ENCODE measurements at regions not wholly inside any gene's neighbourhood (a gene's known extent, or its start where the extent isn't known, plus 50 kb on each side); places are given as distances from the start of the nearest gene placed in this dataset.

DNA sequence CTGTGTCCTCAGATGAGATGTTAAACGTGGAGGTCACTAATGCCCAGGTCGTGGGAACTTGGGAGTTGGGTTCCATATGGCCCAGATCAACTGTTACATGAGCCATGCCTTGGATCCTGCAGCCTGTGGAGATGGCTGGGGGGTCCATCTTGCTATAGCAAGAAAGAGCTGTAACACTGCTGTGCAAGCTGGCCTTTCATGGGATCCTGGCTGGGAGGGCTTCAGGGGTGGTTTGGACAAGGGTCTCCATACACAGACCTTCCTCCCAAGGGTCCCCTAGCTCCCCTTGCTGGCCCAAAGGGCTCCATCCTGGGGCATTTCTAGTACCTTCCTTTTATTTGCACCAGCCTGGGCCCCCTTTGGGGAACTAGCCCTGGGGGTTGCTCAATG, 337.7 kb downstream of the DYSF start:
- POLR2A ChIA-PET = no interaction called here

DNA sequence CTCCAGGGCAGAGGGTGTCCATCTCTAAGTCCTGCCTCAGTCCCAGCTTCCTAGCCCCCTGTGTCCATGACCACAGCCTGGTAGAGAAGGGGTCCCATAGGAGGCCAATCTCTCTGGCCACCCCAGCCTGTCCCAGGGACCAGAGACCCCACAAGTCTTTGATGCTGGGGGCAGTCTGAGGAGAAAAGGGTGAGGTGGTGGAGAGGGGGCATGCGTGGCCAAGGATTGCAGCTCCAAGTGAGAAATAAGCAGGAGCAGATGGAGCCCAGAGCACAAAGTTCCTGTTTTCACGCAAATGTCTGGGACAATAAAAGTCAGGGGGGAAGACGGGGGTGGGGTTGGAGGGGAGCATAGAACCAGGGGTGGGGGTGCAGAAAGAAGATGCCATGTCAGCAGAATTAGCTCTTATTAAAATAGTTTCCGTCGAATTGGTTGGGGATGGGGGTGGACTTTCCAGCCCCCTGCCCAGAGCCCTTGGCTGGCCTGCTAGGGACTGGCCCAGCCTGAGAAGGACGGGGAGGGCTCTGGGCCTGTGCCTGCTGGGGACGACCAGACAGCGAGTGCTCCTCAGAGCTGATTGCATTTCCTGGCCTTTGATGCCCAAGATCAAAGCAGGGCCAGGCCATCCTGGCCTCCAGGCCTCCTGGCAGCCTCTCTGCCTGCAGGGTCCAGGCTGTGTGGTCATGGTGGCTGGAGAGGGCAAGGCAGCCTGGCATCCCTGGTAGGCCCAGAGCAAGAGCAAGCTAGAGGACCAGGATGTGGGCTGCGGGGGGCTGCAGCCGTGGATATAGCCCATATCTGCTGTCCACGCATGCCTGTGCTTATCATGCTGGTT, 337.1 kb downstream of the DYSF start:
- Histone ChIP-seq H3F3A (replicated peaks; ENCODE audit: insufficient read depth) (no peaks in the 10 kb centered on the region), H3K27ac (ENCODE audit: low read depth in 2 of 2, low read length in 1 of 2) (no peak overlapping the region), H3K9ac (no peak overlapping the region), H4K20me1 (ENCODE audit: insufficient read depth) (no peaks in the 10 kb centered on the region), H3K4me2 (no peak overlapping the region), H2AFZ (ENCODE audit: low read depth) (no peak overlapping the region), H3K9me2 (no peaks in the 10 kb centered on the region), H3K4me1 (ENCODE audit: control insufficient read depth in 1 of 2, insufficient read depth in 2 of 2, low read depth in 1 of 2, low read length in 1 of 2) (peaks cover 0 to 6% of the 10 kb centered on the region in 2 experiments; a peak in 1 of 4 replicates), H3K27me3 (ENCODE audit: insufficient read depth) (no peaks in the 10 kb centered on the region), H3K79me2 (ENCODE audit: insufficient read depth) (no peaks in the 10 kb centered on the region), H3K4me3 (ENCODE audit: low read depth in 2 of 2, low read length in 1 of 2) (no peak overlapping the region), H3K36me3 (replicated peaks in 1 of 2; ENCODE audit: control insufficient read depth in 1 of 2, insufficient read depth in 2 of 2, low read length in 1 of 2) (no peaks in the 10 kb centered on the region), H3K9me3 (no peaks in the 10 kb centered on the region)
- ChIA-PET CTCF (interaction anchor here (1.2 to 2.6 kb wide), 3 partner anchors 11 to 360 kb away, joined by 4 to 11 read pairs (median 4); no protein-coding TSS in a partner anchor), POLR2A (no interaction called here)
- TF ChIP-seq TCF12 (IDR thresholded peaks at IDR 0.05) (no peak), POLR2AphosphoS5 (IDR thresholded peaks at IDR 0.05; ENCODE audit: low read depth, low read length) (no peak), CHD2 (IDR thresholded peaks at IDR 0.05; ENCODE audit: low read length, partially characterized antibody) (no peak), TAF1 (IDR thresholded peaks at IDR 0.05; ENCODE audit: borderline replicate concordance, low read depth, low read length) (no peak), RAD21 (IDR thresholded peaks at IDR 0.05; ENCODE audit: low read length) (no peak), EZH2phosphoT487 (IDR thresholded peaks at IDR 0.05; ENCODE audit: borderline replicate concordance, low read depth) (no peak), FOXM1 (IDR thresholded peaks at IDR 0.05; ENCODE audit: low read depth) (no peak), TEAD4 (IDR thresholded peaks at IDR 0.05; ENCODE audit: borderline replicate concordance, insufficient read depth) (no peak), JUND (IDR thresholded peaks at IDR 0.05) (no peak), NRF1 (IDR thresholded peaks at IDR 0.05; ENCODE audit: low read depth, low read length) (no peak), RXRA (IDR thresholded peaks at IDR 0.05; ENCODE audit: borderline replicate concordance, low read depth) (no peak)
- TF ChIP-seq, protein P1, sequence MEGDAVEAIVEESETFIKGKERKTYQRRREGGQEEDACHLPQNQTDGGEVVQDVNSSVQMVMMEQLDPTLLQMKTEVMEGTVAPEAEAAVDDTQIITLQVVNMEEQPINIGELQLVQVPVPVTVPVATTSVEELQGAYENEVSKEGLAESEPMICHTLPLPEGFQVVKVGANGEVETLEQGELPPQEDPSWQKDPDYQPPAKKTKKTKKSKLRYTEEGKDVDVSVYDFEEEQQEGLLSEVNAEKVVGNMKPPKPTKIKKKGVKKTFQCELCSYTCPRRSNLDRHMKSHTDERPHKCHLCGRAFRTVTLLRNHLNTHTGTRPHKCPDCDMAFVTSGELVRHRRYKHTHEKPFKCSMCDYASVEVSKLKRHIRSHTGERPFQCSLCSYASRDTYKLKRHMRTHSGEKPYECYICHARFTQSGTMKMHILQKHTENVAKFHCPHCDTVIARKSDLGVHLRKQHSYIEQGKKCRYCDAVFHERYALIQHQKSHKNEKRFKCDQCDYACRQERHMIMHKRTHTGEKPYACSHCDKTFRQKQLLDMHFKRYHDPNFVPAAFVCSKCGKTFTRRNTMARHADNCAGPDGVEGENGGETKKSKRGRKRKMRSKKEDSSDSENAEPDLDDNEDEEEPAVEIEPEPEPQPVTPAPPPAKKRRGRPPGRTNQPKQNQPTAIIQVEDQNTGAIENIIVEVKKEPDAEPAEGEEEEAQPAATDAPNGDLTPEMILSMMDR (IDR thresholded peaks at IDR 0.05) = no peak
- TF ChIP-seq, protein P2, sequence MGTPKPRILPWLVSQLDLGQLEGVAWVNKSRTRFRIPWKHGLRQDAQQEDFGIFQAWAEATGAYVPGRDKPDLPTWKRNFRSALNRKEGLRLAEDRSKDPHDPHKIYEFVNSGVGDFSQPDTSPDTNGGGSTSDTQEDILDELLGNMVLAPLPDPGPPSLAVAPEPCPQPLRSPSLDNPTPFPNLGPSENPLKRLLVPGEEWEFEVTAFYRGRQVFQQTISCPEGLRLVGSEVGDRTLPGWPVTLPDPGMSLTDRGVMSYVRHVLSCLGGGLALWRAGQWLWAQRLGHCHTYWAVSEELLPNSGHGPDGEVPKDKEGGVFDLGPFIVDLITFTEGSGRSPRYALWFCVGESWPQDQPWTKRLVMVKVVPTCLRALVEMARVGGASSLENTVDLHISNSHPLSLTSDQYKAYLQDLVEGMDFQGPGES (IDR thresholded peaks at IDR 0.05; ENCODE audit: low read depth, low read length) = no peak
- TF ChIP-seq, protein P3, sequence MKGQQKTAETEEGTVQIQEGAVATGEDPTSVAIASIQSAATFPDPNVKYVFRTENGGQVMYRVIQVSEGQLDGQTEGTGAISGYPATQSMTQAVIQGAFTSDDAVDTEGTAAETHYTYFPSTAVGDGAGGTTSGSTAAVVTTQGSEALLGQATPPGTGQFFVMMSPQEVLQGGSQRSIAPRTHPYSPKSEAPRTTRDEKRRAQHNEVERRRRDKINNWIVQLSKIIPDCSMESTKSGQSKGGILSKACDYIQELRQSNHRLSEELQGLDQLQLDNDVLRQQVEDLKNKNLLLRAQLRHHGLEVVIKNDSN (IDR thresholded peaks at IDR 0.05; ENCODE audit: borderline replicate concordance, low read depth) = no peak
- no peak for DNase-seq
- 86% methylated on average over 7 of the region's 11 CpGs for WGBS (ENCODE audit: low lambda C conversion rate)

More for the DNA sequence above, 337.7 kb downstream of the DYSF start:
- Histone ChIP-seq H4K20me1 (ENCODE audit: insufficient read depth) (no peaks in the 10 kb centered on the region), H3K4me1 (ENCODE audit: control insufficient read depth in 1 of 2, insufficient read depth in 2 of 2, low read depth in 1 of 2, low read length in 1 of 2) (peaks cover 0 to 11% of the 10 kb centered on the region in 2 experiments; a peak in 1 of 4 replicates), H3K4me2 (no peak overlapping the region), H3K27ac (ENCODE audit: low read depth in 2 of 2, low read length in 1 of 2) (no peak overlapping the region), H3K79me2 (ENCODE audit: insufficient read depth) (no peaks in the 10 kb centered on the region), H3F3A (replicated peaks; ENCODE audit: insufficient read depth) (no peaks in the 10 kb centered on the region), H3K9me2 (no peaks in the 10 kb centered on the region), H3K9me3 (no peaks in the 10 kb centered on the region), H3K27me3 (ENCODE audit: insufficient read depth) (no peaks in the 10 kb centered on the region), H3K4me3 (ENCODE audit: low read depth in 2 of 2, low read length in 1 of 2) (no peak overlapping the region), H3K9ac (no peak overlapping the region), H3K36me3 (replicated peaks in 1 of 2; ENCODE audit: control insufficient read depth in 1 of 2, insufficient read depth in 2 of 2, low read length in 1 of 2) (no peaks in the 10 kb centered on the region), H2AFZ (ENCODE audit: low read depth) (no peak overlapping the region)
- CTCF ChIA-PET = interaction anchor here (1.2 to 1.5 kb wide), 2 partner anchors 27 to 359 kb away, joined by 4 read pairs; no protein-coding TSS in a partner anchor
- TF ChIP-seq NFIC (IDR thresholded peaks at IDR 0.05; ENCODE audit: borderline replicate concordance) (no peak), TCF12 (IDR thresholded peaks at IDR 0.05) (no peak)
- no peak for DNase-seq
- WGBS (ENCODE audit: low lambda C conversion rate) = 50% methylated on average over 1 of the region's 2 CpGs

Data from SK-N-SH (cell line).